ENCODE measurements at regions not wholly inside any gene's neighbourhood (a gene's known extent, or its start where the extent isn't known, plus 50 kb on each side); places are given as distances from the start of the nearest gene placed in this dataset.
"Not testable (repeated sequence)": the region's sequence is repeated elsewhere in the genome, so short reads cannot be mapped to it uniquely, and the experiment has no call there.

GRCh38 chr11:103582351-103582909 is 454.0 kb upstream of the DDI1 start:
- no peak for DNase-seq
- in situ Hi-C loops (cut with MboI; ENCODE audit: low pct_unique_long_range_greater_than_20kb, low sequenced_read_pairs), result no loop called here

GRCh38 chr11:103584021-103584420 is 452.4 kb upstream of the DDI1 start:
- in situ Hi-C loops (cut with MboI; ENCODE audit: low pct_unique_long_range_greater_than_20kb, low sequenced_read_pairs), result no loop called here
- no peak for DNase-seq

GRCh38 chr11:103584720-103585119 is 451.7 kb upstream of the DDI1 start:
- in situ Hi-C loops (cut with MboI; ENCODE audit: low pct_unique_long_range_greater_than_20kb, low sequenced_read_pairs), result no loop called here
- no peak for DNase-seq

GRCh38 chr11:103585401-103585800 is 451.0 kb upstream of the DDI1 start:
- DNase-seq, result no peak
- in situ Hi-C loops (cut with MboI; ENCODE audit: low pct_unique_long_range_greater_than_20kb, low sequenced_read_pairs), result no loop called here

GRCh38 chr11:103585911-103586310 is 450.5 kb upstream of the DDI1 start:
- in situ Hi-C loops (cut with MboI; ENCODE audit: low pct_unique_long_range_greater_than_20kb, low sequenced_read_pairs), result no loop called here
- DNase-seq, result no peak

- DNase-seq, result no peak
- in situ Hi-C loops (cut with MboI; ENCODE audit: low pct_unique_long_range_greater_than_20kb, low sequenced_read_pairs), result no loop called here
Observed at GRCh38 chr11:103586756-103587155, 449.7 kb upstream of the DDI1 start.

- no peak for DNase-seq
- in situ Hi-C loops (cut with MboI; ENCODE audit: low pct_unique_long_range_greater_than_20kb, low sequenced_read_pairs), result no loop called here
Observed at GRCh38 chr11:103587901-103588788, 448.3 kb upstream of the DDI1 start.

- in situ Hi-C loops (cut with MboI; ENCODE audit: low pct_unique_long_range_greater_than_20kb, low sequenced_read_pairs), result no loop called here
- no peak for DNase-seq
Observed at GRCh38 chr11:103591554-103591953, 444.9 kb upstream of the DDI1 start.

- no peak for DNase-seq
- in situ Hi-C loops (cut with MboI; ENCODE audit: low pct_unique_long_range_greater_than_20kb, low sequenced_read_pairs), result no loop called here
Observed at GRCh38 chr11:103594283-103594682, 442.2 kb upstream of the DDI1 start.

GRCh38 chr11:103596315-103596714 is 440.1 kb upstream of the DDI1 start:
- in situ Hi-C loops (cut with MboI; ENCODE audit: low pct_unique_long_range_greater_than_20kb, low sequenced_read_pairs), result no loop called here
- no peak for DNase-seq

GRCh38 chr11:103601225-103601846 is 435.1 kb upstream of the DDI1 start:
- peak; percentile 69 for DNase-seq
- in situ Hi-C loops (cut with MboI; ENCODE audit: low pct_unique_long_range_greater_than_20kb, low sequenced_read_pairs), result no loop called here

- no peak for DNase-seq
- in situ Hi-C loops (cut with MboI; ENCODE audit: low pct_unique_long_range_greater_than_20kb, low sequenced_read_pairs), result no loop called here
Observed at GRCh38 chr11:103602840-103603239, 433.6 kb upstream of the DDI1 start.

GRCh38 chr11:103604310-103604709 is 432.1 kb upstream of the DDI1 start:
- in situ Hi-C loops (cut with MboI; ENCODE audit: low pct_unique_long_range_greater_than_20kb, low sequenced_read_pairs), result no loop called here
- no peak for DNase-seq

GRCh38 chr11:103608566-103608965 is 427.9 kb upstream of the DDI1 start:
- no peak for DNase-seq
- in situ Hi-C loops (cut with MboI; ENCODE audit: low pct_unique_long_range_greater_than_20kb, low sequenced_read_pairs), result no loop called here

GRCh38 chr11:103609117-103610066 is 427.0 kb upstream of the DDI1 start:
- in situ Hi-C loops (cut with MboI; ENCODE audit: low pct_unique_long_range_greater_than_20kb, low sequenced_read_pairs), result no loop called here
- DNase-seq, result no peak

- in situ Hi-C loops (cut with MboI; ENCODE audit: low pct_unique_long_range_greater_than_20kb, low sequenced_read_pairs), result no loop called here
Observed at GRCh38 chr11:103610435-103610834, 426.0 kb upstream of the DDI1 start.

GRCh38 chr11:103611526-103612260 is 424.7 kb upstream of the DDI1 start:
- DNase-seq; in situ Hi-C loops (cut with MboI; ENCODE audit: low pct_unique_long_range_greater_than_20kb, low sequenced_read_pairs): not testable (repeated sequence)

More at GRCh38 chr11:103610435-103610834, 426.0 kb upstream of the DDI1 start:
- no peak for DNase-seq

GRCh38 chr11:103612451-103612850 is 424.0 kb upstream of the DDI1 start:
- in situ Hi-C loops (cut with MboI; ENCODE audit: low pct_unique_long_range_greater_than_20kb, low sequenced_read_pairs); DNase-seq: not testable (repeated sequence)

GRCh38 chr11:103616586-103616985 is 419.9 kb upstream of the DDI1 start:
- DNase-seq; in situ Hi-C loops (cut with MboI; ENCODE audit: low pct_unique_long_range_greater_than_20kb, low sequenced_read_pairs): not testable (repeated sequence)
